Calu3 (cell line): ENCODE measurements at regions not wholly inside any gene's neighbourhood (a gene's known extent, or its start where the extent isn't known, plus 50 kb on each side); places are given as distances from the start of the nearest gene placed in this dataset.

Experiments
- BruUV-seq: library from RNA; stranded (reverse); fragments of 400-500 nt; replicated peaks from 2 replicates; lab custom pipeline; 2021; lab: Mats Ljungman, UMichigan
- CTCF ChIA-PET: fragments of 300-600 bp; sonication (Branson Sonifier 250); formaldehyde crosslinking; loops from one replicate; lab custom pipeline; 2022; ENCODE audit warnings: antibody characterized with exemption; lab: Charles Lee
- DNase-seq: peaks from one replicate; pipeline ENCODE4 v3.0.0; 2022
- H3K27ac Mint-ChIP-seq: one replicate; pipeline ENCODE4 v1.8.0; 2022; ENCODE audit warnings: mixed read lengths; ENCODE audit not compliant: unreplicated experiment
- H3K27me3 Mint-ChIP-seq: one replicate; pipeline ENCODE4 v1.8.0; 2022; ENCODE audit warnings: mixed read lengths; ENCODE audit not compliant: unreplicated experiment
- H3K36me3 Mint-ChIP-seq: one replicate; pipeline ENCODE4 v1.8.0; 2022; ENCODE audit warnings: mild to moderate bottlenecking, moderate library complexity, mixed read lengths; ENCODE audit not compliant: insufficient read depth, unreplicated experiment
- H3K4me1 Mint-ChIP-seq: one replicate; pipeline ENCODE4 v1.8.0; 2022; ENCODE audit warnings: mild to moderate bottlenecking, low read depth, mixed read lengths; ENCODE audit not compliant: unreplicated experiment
- H3K4me3 Mint-ChIP-seq: one replicate; pipeline ENCODE4 v1.8.0; 2022; ENCODE audit warnings: mild to moderate bottlenecking, low read depth, moderate library complexity, mixed read lengths; ENCODE audit not compliant: unreplicated experiment
- H3K9me3 Mint-ChIP-seq: one replicate; pipeline ENCODE4 v1.8.0; 2022; ENCODE audit warnings: low read depth, mixed read lengths; ENCODE audit not compliant: unreplicated experiment
- CTCF ChIP-seq: fragments of 200-600 bp; IDR thresholded peaks from one replicate; pipeline ENCODE4 v1.8.0; 2022; ENCODE audit warnings: antibody characterized with exemption; ENCODE audit not compliant: unreplicated experiment
- intact Hi-C: fragments of 100-400 bp; cut with micrococcal nuclease; formaldehyde crosslinking; loops from one replicate; pipeline ENCODE4 v1.10.0; 2022; ENCODE audit not compliant: unreplicated experiment

GRCh38 chr12:25689996-25690501, 137.0 kb upstream of the LMNTD1 start:
- CTCF ChIA-PET: no interaction called here

GRCh38 chr12:25690996-25691864, 138.1 kb upstream of the LMNTD1 start:
- no peak for DNase-seq
- TF ChIP-seq CTCF: no peak
- Mint-ChIP-seq H3K27ac (no peak overlapping the region), H3K36me3 (no peaks in the 10 kb centered on the region), H3K27me3 (no peaks in the 10 kb centered on the region), H3K4me3 (no peak overlapping the region), H3K9me3 (peaks cover 3% of the 10 kb centered on the region), H3K4me1 (no peaks in the 10 kb centered on the region)
- BruUV-seq: no TSS peak
- CTCF ChIA-PET: no interaction called here
- intact Hi-C loops: no loop called here

More at GRCh38 chr12:25689996-25690501, 137.0 kb upstream of the LMNTD1 start:
- H3K4me1 Mint-ChIP-seq: no peaks in the 10 kb centered on the region
- H3K9me3 Mint-ChIP-seq: peaks cover 3% of the 10 kb centered on the region
- H3K4me3 Mint-ChIP-seq: no peak overlapping the region
- no peaks in the 10 kb centered on the region for H3K36me3 Mint-ChIP-seq
- H3K27ac Mint-ChIP-seq: no peak overlapping the region
- DNase-seq: peak; percentile 31
- no peaks in the 10 kb centered on the region for H3K27me3 Mint-ChIP-seq
- no TSS peak for BruUV-seq
- no peak for TF ChIP-seq CTCF
- intact Hi-C loops: no loop called here

GRCh38 chr12:25691865-25692114, 138.7 kb upstream of the LMNTD1 start:
- Mint-ChIP-seq H3K27me3 (no peaks in the 10 kb centered on the region), H3K9me3 (peaks cover 6% of the 10 kb centered on the region), H3K4me1 (no peaks in the 10 kb centered on the region), H3K36me3 (no peaks in the 10 kb centered on the region), H3K27ac (no peak overlapping the region), H3K4me3 (no peak overlapping the region)
- CTCF ChIA-PET: no interaction called here
- BruUV-seq: no TSS peak
- intact Hi-C loops: no loop called here
- no peak for DNase-seq
- TF ChIP-seq CTCF: no peak

GRCh38 chr12:25692115-25693035, 139.3 kb upstream of the LMNTD1 start:
- intact Hi-C loops: no loop called here
- no peaks in the 10 kb centered on the region for H3K36me3 Mint-ChIP-seq
- H3K27ac Mint-ChIP-seq: no peak overlapping the region
- no peaks in the 10 kb centered on the region for H3K4me1 Mint-ChIP-seq
- no peak overlapping the region for H3K4me3 Mint-ChIP-seq
- TF ChIP-seq CTCF: no peak
- BruUV-seq: no TSS peak
- DNase-seq: no peak
- CTCF ChIA-PET: interaction anchor here (0.7 kb wide), 1 partner anchor 13 kb away, joined by 3 read pairs; no protein-coding TSS in a partner anchor
- H3K27me3 Mint-ChIP-seq: no peaks in the 10 kb centered on the region
- peaks cover 4% of the 10 kb centered on the region for H3K9me3 Mint-ChIP-seq
